Stimulated activated naive CD8-positive, alpha-beta T cell treated with anti-CD3 and anti-CD28 coated beads, Interleukin-15, Interleukin-2, amounts not matched to agents 100 U/mL and 50 U/mL, for 24 hours (primary cell): ENCODE measurements at regions not wholly inside any gene's neighbourhood (a gene's known extent, or its start where the extent isn't known, plus 50 kb on each side); places are given as distances from the start of the nearest gene placed in this dataset.
A peak's percentile ranks its signal among the peaks of the same experiment; 100 is the strongest.
"Not testable (repeated sequence)": the region's sequence is repeated elsewhere in the genome, so short reads cannot be mapped to it uniquely, and the experiment has no call there.

Experiments
- ATAC-seq: fragments of 150-1000 bp; cut with Tn5 transposase; one replicate; pipeline ENCODE4 v1.10.0; 2021
- DNase-seq: peaks from one replicate; pipeline ENCODE4 v3.0.0; 2021

DNA sequence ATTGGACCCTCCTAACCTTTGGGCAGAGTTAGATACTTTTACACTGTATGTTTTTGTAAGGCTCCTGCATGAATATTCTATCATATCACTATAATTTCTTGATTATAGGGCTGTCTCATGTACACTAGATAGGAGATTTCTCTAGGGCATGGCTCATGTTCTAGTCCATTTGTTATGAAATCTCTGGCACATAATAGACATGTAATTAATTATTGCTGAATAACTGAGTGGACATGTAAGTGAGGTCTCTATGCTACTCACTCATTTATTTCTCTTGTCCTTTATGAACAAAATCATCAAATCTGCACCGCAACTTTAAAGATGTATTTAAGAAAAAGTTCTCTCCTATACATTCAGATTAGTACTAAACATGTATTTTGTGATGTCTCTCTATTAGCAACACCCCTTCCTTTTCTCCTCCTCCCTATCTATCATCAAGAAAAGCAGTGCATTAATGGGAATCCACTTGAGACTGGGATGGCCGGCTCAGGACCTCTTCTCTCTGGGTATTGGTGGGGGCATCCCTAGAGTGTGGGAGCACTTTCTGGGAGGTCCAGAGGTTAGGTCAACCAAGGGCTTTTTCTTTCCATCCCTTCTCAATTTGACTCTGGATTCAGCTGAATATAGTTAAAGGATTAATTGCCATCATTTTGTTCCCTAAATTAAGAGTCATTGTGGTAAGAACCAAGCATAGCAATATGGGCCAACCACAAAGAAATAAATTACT lies 168.0 kb upstream of the HMGA2 start:
- DNase-seq, result no peak
- no peak for ATAC-seq

GRCh38 chr12:65656891-65657351 lies 167.4 kb upstream of the HMGA2 start:
- DNase-seq (peak; percentile 6), ATAC-seq (peak; percentile 93)

DNA sequence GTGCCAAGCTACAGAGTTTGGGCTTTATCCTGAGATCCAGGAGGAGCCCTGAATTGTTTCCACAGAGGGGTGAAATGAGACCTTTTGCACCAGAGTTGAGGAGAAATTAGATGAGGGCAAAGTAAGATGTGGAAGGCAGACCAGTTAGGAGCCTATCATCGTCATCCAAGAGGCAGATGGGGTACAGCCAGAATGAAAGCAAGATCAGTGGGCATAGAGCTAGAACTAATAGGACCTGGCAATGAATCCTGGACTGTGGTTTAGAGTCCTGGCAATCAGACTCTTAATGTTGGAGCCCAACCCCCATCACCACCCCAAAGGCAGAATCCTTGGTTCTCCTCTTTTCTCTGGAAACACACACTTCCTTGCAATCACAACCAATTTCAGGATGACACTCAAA lies 166.6 kb upstream of the HMGA2 start:
- DNase-seq (no peak), ATAC-seq (no peak)

DNA sequence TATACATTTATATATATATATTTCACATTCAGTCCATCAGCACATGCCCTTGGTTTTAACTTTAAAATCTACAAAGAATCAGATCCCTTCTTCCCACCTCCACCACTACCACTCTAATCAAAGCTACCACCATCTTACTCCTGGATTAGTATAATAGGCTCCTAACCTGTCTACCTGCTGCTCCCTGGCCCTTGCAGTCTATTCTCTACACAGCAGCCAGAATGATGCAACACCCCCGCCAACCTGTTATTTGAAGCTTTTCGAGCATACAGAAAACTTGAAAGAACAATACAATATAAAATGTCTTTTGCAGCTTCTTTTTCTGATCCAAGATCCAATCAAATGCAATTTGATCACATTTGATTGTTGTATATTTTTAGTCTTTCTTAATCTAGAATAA lies 165.9 kb upstream of the HMGA2 start:
- ATAC-seq, result no peak
- DNase-seq, result no peak

DNA sequence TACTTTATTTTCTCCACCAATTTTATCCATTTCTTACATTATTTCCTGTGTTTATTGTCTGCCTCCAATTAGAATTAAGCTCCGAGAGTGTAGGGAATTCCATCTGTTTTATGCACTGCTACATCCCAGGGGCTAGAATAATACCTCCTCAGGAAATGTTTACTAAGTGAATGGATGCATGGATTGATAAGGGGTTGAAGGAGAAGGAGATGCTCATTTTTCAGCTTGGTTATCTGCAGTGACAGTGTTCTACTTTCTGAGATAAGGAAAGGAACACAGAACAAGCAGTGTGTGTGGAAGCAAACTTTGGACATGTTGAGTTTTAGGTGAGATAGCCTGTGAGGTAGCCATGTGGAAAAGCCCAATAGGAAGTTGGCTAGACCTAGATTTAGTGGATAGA lies 164.6 kb upstream of the HMGA2 start:
- no peak for DNase-seq
- no peak for ATAC-seq

GRCh38 chr12:65660096-65660495 lies 164.2 kb upstream of the HMGA2 start:
- ATAC-seq, result no peak

GRCh38 chr12:65660836-65661235 lies 163.4 kb upstream of the HMGA2 start:
- no peak for DNase-seq
- ATAC-seq, result no peak

More at GRCh38 chr12:65660096-65660495, 164.2 kb upstream of the HMGA2 start:
- DNase-seq, result no peak

DNA sequence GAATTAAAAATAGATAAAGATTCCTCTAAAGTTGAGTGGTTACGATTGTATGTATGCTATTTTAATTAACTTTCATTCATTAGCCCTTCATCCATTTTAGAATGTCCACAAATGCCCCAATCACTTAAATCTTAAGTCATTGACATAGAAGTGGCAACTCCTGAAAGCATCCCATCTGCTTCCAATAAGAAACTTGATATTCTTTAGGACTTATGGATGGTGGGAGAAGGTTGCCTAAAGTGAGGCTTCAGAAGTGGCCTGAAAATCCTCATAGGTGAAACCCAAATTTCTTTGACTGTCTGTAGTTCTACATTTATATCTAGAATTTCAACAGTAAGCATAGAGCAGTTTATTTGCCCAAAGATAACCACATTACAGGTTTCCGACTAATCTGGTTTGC lies 161.7 kb upstream of the HMGA2 start:
- no peak for ATAC-seq
- DNase-seq, result no peak

DNA sequence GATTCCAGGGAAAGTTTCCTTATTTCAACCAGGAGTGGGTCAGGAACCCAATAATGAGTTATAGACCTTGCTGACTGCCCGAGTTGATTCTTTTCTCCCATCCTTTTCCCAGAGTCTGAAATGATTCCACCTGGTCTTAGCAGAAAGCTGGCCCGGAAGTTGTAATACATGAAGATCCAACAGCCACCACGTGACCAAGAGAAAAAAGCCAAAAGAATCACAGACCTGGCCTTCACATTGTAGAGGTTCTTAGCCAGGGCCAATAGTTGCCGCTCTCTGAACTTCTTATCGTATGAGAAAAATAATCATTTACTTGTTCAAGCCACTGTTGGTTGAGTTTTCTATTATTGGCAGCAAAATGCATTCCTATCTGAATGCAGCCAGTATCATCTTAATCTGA lies 161.2 kb upstream of the HMGA2 start:
- DNase-seq (no peak), ATAC-seq (no peak)

DNA sequence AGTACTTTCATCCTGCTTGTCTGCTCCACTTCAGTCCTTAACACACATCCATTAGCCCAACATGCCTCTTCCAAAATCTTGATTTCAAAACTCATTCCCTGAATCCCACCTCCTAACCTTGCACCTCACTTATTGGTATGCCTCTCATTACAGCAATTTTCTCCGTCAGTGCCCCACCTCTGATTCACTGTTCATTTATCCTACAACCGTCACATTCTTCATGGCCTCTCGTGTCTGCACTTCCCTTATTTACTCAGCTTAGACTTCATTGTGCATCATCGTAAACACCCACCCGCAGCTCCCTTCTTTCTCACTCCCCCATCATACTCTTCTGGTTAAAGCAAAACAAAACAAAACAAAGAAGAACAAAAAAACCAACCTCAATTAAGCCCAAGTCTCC lies 160.6 kb upstream of the HMGA2 start:
- no peak for DNase-seq

GRCh38 chr12:65664715-65665250 lies 159.5 kb upstream of the HMGA2 start:
- DNase-seq (no peak), ATAC-seq (no peak)

More for the DNA sequence above, 160.6 kb upstream of the HMGA2 start:
- ATAC-seq, result no peak

DNA sequence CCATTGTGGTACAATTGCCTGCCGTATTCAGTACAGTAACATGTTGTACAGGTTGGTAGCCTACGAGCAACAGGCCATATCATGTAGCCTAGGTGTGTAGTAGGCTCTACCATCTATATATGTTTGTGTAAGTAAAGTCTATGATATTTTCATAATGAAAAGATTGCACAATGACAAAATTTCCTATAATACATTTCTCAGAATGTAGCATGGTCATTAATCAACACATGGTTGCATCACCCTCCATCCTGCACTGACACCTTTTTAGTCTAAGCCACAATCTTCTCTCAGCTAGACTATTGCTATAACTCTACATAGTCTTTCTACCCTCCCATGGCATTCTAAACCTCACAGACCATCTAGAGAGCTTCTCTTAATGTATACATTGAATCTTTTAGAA lies 158.5 kb upstream of the HMGA2 start:
- ATAC-seq, result no peak
- DNase-seq, result no peak

DNA sequence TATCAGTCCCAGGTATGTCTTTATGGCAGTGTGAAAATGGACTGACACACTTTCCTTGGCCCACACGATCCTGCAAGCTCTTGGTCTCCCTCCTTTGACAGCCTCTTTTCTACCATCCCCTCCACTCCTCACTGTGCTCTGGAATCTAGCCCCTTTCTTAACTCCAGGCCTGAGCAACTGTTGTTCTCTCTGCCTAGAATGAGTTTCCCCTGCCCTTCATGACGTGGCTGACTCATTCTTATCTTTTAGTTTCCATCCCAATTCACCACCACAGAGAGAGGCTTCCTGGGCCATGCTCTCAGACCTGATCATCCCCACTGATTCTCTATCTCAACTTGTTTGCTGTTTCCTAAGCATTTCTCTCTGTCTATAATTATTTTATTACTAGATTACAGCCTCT lies 157.4 kb upstream of the HMGA2 start:
- peak; percentile 88 for ATAC-seq
- DNase-seq, result peak; percentile 27

DNA sequence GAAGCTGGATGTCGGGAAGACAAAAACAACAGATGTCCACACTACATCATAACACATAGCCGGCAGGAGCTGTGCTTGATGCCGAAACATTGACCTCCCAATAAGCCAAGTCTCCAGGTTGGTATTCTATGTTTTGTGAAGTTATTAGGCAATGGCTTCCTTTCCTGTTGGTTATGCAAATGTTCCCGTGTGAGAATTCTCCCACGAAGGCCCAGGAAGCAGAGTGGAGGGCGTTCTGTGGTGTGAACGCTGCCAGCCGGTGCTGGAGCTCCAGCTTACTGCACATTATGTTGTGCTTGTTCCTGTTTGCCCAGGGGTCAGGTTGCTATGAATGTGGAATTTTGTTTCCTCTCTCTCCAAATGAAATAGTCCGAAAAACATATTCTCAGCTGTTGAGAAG lies 156.4 kb upstream of the HMGA2 start:
- DNase-seq (no peak), ATAC-seq (no peak)

DNA sequence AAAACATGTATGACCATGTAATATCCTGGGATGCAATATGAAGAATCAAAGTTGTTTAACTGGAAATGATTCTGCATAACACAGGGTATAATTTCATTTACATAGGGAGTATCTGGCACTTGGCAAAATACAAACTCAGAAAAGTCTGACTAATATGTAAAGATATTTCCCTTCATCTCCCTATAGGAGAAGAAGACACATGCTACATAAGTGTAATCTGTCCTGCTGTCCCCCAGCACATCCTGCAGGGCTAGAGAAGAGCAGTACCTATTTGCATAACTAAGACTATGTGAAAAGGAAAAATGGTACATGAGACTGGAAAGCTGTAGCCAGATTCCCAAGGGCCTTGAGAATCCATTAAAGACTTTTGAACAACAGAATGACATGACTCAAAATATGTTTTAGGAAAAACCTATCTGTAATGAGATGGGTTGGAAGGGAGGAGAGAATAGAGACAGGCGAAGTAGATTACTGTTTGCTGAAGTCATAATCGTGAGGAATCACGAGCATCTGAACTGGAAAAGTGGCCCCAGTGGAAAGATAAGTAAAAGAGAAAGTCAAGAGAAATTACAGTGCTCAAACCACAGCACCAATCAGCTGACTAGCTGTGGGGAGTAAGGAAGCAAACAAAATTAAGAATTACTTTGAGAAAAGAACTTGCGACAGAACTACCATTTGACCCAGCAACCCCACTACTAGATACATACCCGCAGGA lies 155.1 kb upstream of the HMGA2 start:
- ATAC-seq, result no peak

GRCh38 chr12:65670775-65671174 lies 153.5 kb upstream of the HMGA2 start:
- DNase-seq (no peak), ATAC-seq (peak; percentile 53)

More for the DNA sequence above, 155.1 kb upstream of the HMGA2 start:
- DNase-seq, result no peak

DNA sequence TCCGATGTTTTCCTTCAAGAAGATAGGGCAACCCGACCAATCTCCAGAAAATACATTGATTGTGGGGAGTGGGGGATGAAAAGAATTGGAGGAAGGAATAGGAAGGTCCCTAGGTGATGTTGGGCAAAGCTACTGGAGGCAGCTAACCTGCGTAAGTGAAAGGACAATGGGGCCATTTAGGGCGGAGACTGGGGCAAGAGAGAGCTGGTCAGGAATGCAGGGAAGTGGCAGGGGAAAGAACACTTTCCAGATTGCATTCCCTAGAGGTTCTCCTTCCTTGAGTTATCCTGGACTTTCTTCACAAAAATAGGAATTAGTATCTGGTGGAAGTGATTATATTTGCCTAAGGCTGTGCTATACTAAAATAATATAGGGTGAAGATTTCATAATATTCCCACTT lies 151.8 kb upstream of the HMGA2 start:
- DNase-seq, result no peak
- no peak for ATAC-seq

DNA sequence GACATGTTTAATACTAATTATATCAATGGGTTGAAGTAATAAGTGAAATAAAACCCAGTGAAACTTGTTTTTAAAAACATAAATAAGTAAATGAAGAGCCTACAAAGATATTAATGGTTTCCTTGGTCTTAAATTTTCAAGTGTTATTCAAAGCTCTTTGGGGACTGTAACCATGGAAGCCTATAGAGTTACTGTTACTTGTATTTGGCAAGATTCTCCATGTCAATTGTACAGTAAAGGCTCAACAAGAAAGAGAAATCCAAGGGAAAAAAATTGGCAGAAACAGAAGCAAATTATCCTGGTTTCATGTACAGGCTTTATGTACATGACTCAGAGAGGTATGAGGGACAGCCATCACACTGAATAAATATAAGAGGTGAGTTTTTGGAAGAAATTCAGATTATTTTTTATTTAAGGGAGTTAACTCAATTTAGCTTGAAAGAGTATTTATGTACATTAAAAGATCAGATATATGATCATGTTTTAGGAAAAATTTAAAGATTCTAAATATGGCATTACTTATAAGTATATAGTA lies 151.1 kb upstream of the HMGA2 start:
- ATAC-seq (no peak), DNase-seq (no peak)

GRCh38 chr12:65673732-65674131 lies 150.6 kb upstream of the HMGA2 start:
- DNase-seq, result no peak
- no peak for ATAC-seq

DNA sequence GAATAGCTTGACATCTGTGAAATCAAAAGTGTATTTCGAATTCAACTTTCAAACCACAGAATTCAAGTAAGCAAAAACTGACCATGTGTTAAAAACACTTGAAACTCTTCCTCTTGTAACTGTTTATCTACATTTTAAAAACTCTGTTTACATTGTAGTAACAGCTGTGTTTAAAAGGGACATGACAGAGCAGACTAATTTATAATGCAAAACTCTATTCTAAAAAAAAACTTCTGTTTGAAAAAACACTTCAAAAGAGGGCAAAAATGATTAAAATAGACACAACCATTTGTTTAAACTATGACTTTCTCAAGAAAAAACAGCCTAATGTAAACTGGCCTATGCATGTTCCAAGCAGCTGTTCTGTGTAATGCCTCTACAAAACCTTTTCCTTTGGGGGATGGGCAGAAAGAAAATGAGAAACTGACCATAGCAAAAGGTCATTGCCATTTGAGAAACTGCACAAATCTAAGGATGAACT lies 149.1 kb upstream of the HMGA2 start:
- ATAC-seq, result no peak
- DNase-seq, result no peak

- not testable (repeated sequence) for ATAC-seq, DNase-seq
These were observed 146.1 kb upstream of the HMGA2 start for GRCh38 chr12:65678172-65678571.

DNA sequence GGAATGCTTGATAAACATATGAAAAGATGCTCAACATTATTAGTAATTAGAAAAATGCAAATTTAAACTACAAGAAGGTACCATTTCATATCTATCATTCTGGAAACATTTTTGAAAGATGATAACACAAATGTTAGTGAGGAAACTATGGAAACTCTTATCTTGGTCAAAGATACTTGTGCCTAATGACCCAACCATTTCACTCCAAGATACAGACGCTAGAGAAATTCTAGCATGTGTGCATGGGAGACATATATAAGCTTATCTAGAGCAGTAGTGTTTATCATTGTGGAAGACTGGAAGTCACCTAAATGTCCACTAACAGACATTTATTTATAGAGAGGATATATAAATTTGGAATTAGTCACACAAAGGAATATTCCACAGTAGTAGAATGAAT lies 143.1 kb upstream of the HMGA2 start:
- no peak for DNase-seq
- no peak for ATAC-seq

GRCh38 chr12:65682112-65682511 lies 142.2 kb upstream of the HMGA2 start:
- DNase-seq (no peak), ATAC-seq (no peak)
